DND-41 (cell line): ENCODE measurements at regions not wholly inside any gene's neighbourhood (a gene's known extent, or its start where the extent isn't known, plus 50 kb on each side); places are given as distances from the start of the nearest gene placed in this dataset.

Experiments used
- ATAC-seq: fragments of 200-7000 bp; cut with Tn5 transposase; 3 replicates; pipeline ENCODE4 v1.9.1; 2021; ENCODE audit warnings: low read depth; ENCODE audit not compliant: insufficient read depth
- DNase-seq: peaks from one replicate; pipeline ENCODE4 v3.0.0-alpha.2; 2020
- H2AFZ ChIP-seq: 2 replicates; pipeline ENCODE4 v1.6.0; 2012; ENCODE audit warnings: low read depth, low read length
- H3K27ac ChIP-seq: 2 replicates; pipeline ENCODE4 v1.5.1; 2012; ENCODE audit warnings: low read length, inconsistent platforms
- H3K27me3 ChIP-seq: fragments of 200-600 bp; sonication (generic); 2 replicates; pipeline ENCODE4 v1.6.0; 2012; ENCODE audit warnings: low read length, mild to moderate bottlenecking, inconsistent platforms; ENCODE audit not compliant: insufficient read depth, poor library complexity
- H3K36me3 ChIP-seq: 2 replicates; pipeline ENCODE4 v1.5.1; 2012; ENCODE audit warnings: low read length, inconsistent platforms; ENCODE audit not compliant: insufficient read depth
- H3K4me1 ChIP-seq: 2 replicates; pipeline ENCODE4 v1.5.1; 2012; ENCODE audit warnings: mild to moderate bottlenecking, low read length; ENCODE audit not compliant: insufficient read depth
- H3K4me2 ChIP-seq: 2 replicates; pipeline ENCODE4 v1.6.0; 2012; ENCODE audit warnings: mild to moderate bottlenecking, moderate library complexity, low read length, inconsistent platforms; ENCODE audit not compliant: insufficient read depth
- H3K4me3 ChIP-seq, 2 experiments: fragments of 200-600 bp in 1 of 2; shearing (Covaris generic) in 1 of 2; 2 replicates each; pipeline ENCODE4 v1.5.1; 2012 to 2016; ENCODE audit warnings: inconsistent platforms in 2 of 2, low read length in 2 of 2, mild to moderate bottlenecking in 2 of 2, low read depth in 1 of 2, moderate library complexity in 1 of 2
- H3K79me2 ChIP-seq: 2 replicates; pipeline ENCODE4 v1.6.0; 2012; ENCODE audit warnings: low read length, inconsistent platforms; ENCODE audit not compliant: insufficient read depth
- H3K9ac ChIP-seq: 2 replicates; pipeline ENCODE4 v1.6.0; 2012; ENCODE audit warnings: low read depth, mild to moderate bottlenecking, inconsistent platforms, low read length, moderate library complexity
- H3K9me3 ChIP-seq: 2 replicates; pipeline ENCODE4 v1.5.1; 2012; ENCODE audit warnings: low read length, moderate library complexity, mild to moderate bottlenecking, inconsistent platforms; ENCODE audit not compliant: insufficient read depth, severe bottlenecking
- H4K20me1 ChIP-seq: 2 replicates; pipeline ENCODE4 v1.6.0; 2012; ENCODE audit warnings: low read length; ENCODE audit not compliant: insufficient read depth
- CTCF ChIP-seq: IDR thresholded peaks from 2 replicates; pipeline ENCODE4 v1.5.1; 2012; ENCODE audit warnings: borderline replicate concordance, low read length, moderate library complexity, mild to moderate bottlenecking; ENCODE audit not compliant: poor library complexity, severe bottlenecking; ENCODE audit errors: extremely low read depth
- EZH2 ChIP-seq: IDR thresholded peaks from 3 replicates; pipeline ENCODE4 v1.6.1; 2012; ENCODE audit warnings: borderline replicate concordance, low read depth, mild to moderate bottlenecking, moderate library complexity, low read length, inconsistent platforms; ENCODE audit not compliant: severe bottlenecking

DNA sequence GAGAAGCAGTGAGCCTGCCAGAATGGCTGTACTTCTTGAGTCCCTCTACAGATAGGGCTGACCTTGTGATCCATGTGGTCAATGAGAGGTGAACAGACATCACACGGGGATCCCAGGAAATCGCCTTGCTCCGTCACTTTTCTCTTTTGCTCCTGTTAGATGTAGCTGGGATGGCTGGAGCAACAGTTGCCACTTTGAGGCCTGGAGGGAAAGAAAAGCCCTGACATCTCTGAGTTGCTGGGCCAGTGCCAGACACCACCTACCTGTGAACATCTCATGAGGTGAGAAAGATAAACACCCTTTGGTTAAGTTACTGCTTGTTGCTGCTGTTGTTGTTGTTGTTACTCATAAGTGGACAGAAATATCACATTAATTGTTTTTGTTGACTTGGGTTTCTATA is 840.3 kb downstream of the TBC1D22A start:
- Histone ChIP-seq H3K9ac (no peak overlapping the region), H3K4me1 (no peaks in the 10 kb centered on the region), H3K4me2 (no peak overlapping the region), H4K20me1 (no peaks in the 10 kb centered on the region), H2AFZ (no peak overlapping the region), H3K9me3 (peaks cover 5% of the 10 kb centered on the region), H3K27ac (no peak overlapping the region), H3K36me3 (no peaks in the 10 kb centered on the region), H3K4me3 (no peak overlapping the region), H3K27me3 (no peaks in the 10 kb centered on the region), H3K79me2 (no peaks in the 10 kb centered on the region)
- DNase-seq, result no peak
- TF ChIP-seq CTCF (no peak), EZH2 (no peak)
- no peak for ATAC-seq

DNA sequence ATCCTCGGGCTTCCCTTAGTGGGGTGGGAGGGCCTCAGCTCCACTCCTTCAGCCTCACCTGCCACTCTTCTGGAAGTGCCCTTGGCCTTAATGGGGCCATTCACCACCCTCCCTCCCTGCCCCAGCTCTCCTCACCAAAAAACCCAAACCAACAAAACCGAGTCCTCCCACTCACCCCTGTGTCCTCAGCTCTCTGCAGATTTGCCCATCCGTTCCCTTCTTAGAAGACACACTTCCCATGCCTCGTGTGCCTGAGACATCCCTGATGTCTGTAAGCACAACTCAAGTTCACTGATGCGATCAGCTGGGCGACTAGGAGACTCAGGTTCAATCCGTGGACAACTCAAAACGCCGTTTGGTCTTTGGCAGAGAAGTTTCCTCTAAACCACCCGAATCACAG is 839.2 kb downstream of the TBC1D22A start:
- peaks cover 5% of the 10 kb centered on the region for H3K9me3 ChIP-seq
- no peaks in the 10 kb centered on the region for H3K4me1 ChIP-seq
- H4K20me1 ChIP-seq, result no peaks in the 10 kb centered on the region
- H3K9ac ChIP-seq, result no peak overlapping the region
- H2AFZ ChIP-seq, result no peak overlapping the region
- TF ChIP-seq CTCF, result no peak
- no peak for TF ChIP-seq EZH2
- DNase-seq (no peak), ATAC-seq (no peak)
- no peaks in the 10 kb centered on the region for H3K36me3 ChIP-seq
- H3K4me2 ChIP-seq, result no peak overlapping the region
- no peaks in the 10 kb centered on the region for H3K79me2 ChIP-seq
- no peak overlapping the region for H3K27ac ChIP-seq
- H3K27me3 ChIP-seq, result no peaks in the 10 kb centered on the region
- H3K4me3 ChIP-seq, result no peak overlapping the region

GRCh38 chr22:47600791-47601625 is 838.6 kb downstream of the TBC1D22A start:
- H3K4me3 ChIP-seq, result no peak overlapping the region
- H3K36me3 ChIP-seq, result no peaks in the 10 kb centered on the region
- ATAC-seq, result no peak
- no peak for TF ChIP-seq EZH2
- TF ChIP-seq CTCF, result no peak
- H3K27ac ChIP-seq, result no peak overlapping the region
- no peaks in the 10 kb centered on the region for H3K79me2 ChIP-seq
- H3K4me2 ChIP-seq, result no peak overlapping the region
- H3K9me3 ChIP-seq, result peaks cover 5% of the 10 kb centered on the region
- no peak for DNase-seq
- H2AFZ ChIP-seq, result no peak overlapping the region
- H3K9ac ChIP-seq, result no peak overlapping the region
- no peaks in the 10 kb centered on the region for H3K4me1 ChIP-seq
- H4K20me1 ChIP-seq, result no peaks in the 10 kb centered on the region
- no peaks in the 10 kb centered on the region for H3K27me3 ChIP-seq

- H3K4me3 ChIP-seq, result no peak overlapping the region
- no peak for ATAC-seq
- H3K4me1 ChIP-seq, result no peaks in the 10 kb centered on the region
- H3K36me3 ChIP-seq, result no peaks in the 10 kb centered on the region
- peaks cover 5% of the 10 kb centered on the region for H3K9me3 ChIP-seq
- H3K4me2 ChIP-seq, result no peak overlapping the region
- H4K20me1 ChIP-seq, result no peaks in the 10 kb centered on the region
- DNase-seq, result no peak
- H2AFZ ChIP-seq, result no peak overlapping the region
- TF ChIP-seq CTCF, result no peak
- H3K27ac ChIP-seq, result no peak overlapping the region
- H3K9ac ChIP-seq, result no peak overlapping the region
- no peaks in the 10 kb centered on the region for H3K27me3 ChIP-seq
- H3K79me2 ChIP-seq, result no peaks in the 10 kb centered on the region
These were observed 837.8 kb downstream of the TBC1D22A start for GRCh38 chr22:47600281-47600680.
